ENCODE measurements at regions not wholly inside any gene's neighbourhood (a gene's known extent, or its start where the extent isn't known, plus 50 kb on each side); places are given as distances from the start of the nearest gene placed in this dataset.

DNA sequence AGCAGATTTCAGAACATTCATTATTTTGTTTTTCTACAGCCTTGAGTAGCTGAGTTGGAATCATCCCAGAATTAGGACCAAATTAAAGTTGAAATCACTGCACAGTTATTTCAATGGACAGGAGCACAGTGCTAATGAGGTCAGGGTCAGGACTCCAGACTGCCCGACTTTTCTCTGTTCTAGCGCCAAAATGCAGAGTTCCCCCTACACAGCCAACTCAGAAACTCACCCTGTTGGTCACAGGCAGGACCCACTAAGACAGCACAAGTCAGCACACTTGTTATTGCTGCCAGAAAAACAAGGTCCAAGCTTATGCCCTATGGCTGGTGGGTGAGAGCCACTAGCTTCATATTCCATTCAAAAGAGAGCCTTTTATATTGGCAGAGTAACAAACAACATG is 198.1 kb upstream of the KRR1 start:
- TF ChIP-seq, protein P1, sequence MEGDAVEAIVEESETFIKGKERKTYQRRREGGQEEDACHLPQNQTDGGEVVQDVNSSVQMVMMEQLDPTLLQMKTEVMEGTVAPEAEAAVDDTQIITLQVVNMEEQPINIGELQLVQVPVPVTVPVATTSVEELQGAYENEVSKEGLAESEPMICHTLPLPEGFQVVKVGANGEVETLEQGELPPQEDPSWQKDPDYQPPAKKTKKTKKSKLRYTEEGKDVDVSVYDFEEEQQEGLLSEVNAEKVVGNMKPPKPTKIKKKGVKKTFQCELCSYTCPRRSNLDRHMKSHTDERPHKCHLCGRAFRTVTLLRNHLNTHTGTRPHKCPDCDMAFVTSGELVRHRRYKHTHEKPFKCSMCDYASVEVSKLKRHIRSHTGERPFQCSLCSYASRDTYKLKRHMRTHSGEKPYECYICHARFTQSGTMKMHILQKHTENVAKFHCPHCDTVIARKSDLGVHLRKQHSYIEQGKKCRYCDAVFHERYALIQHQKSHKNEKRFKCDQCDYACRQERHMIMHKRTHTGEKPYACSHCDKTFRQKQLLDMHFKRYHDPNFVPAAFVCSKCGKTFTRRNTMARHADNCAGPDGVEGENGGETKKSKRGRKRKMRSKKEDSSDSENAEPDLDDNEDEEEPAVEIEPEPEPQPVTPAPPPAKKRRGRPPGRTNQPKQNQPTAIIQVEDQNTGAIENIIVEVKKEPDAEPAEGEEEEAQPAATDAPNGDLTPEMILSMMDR (IDR thresholded peaks at IDR 0.05; ENCODE audit: low read depth, low read length, missing input control): no peak
- no peak for TF ChIP-seq RXRA (IDR thresholded peaks at IDR 0.05)

Measured in liver (tissue), 3 donors.